ENCODE measurements at regions not wholly inside any gene's neighbourhood (a gene's known extent, or its start where the extent isn't known, plus 50 kb on each side); places are given as distances from the start of the nearest gene placed in this dataset.

GRCh38 chr11:23778971-23779370 is 717.9 kb upstream of the LUZP2 start:
- TF ChIP-seq EZH2 (IDR thresholded peaks at IDR 0.05; ENCODE audit: borderline replicate concordance, low read depth, low read length, poor library complexity, severe bottlenecking), result no peak
- TF ChIP-seq CTCF (conservative IDR thresholded peaks at IDR 0.05; ENCODE audit: low read depth, low read length), result no peak
